ENCODE measurements at regions not wholly inside any gene's neighbourhood (a gene's known extent, or its start where the extent isn't known, plus 50 kb on each side); places are given as distances from the start of the nearest gene placed in this dataset.

DNA sequence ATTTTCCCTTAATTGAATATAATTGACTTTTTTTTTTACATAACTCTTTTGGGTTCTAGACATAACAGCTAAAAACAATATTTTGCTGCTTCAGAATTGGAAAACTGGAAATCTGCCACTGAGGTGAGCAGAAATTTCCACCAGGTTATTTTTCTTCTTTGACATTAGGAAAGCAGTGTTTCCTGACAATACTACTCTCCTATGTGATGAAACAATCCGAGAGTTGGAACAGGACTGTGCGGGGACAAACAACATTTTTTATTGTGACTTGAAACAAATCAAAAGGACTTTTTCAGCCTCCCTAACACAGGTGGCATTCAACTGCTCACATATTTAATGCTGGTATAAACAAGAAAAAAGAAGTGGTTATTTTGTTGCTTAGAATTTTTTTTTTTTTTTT lies 237.2 kb downstream of the RNF152 start:
- TF ChIP-seq RAD21 (IDR thresholded peaks at IDR 0.05; ENCODE audit: low read length) (no peak), CTCF (IDR thresholded peaks at IDR 0.05) (no peak), EP300 (IDR thresholded peaks at IDR 0.05; ENCODE audit: borderline replicate concordance in 1 of 2, low read depth in 1 of 2, low read length in 1 of 2) (no peak), EZH2phosphoT487 (IDR thresholded peaks at IDR 0.05; ENCODE audit: borderline replicate concordance, low read depth) (no peak), REST (IDR thresholded peaks at IDR 0.05; ENCODE audit: low read depth, low read length) (no peak), MXI1 (IDR thresholded peaks at IDR 0.05; ENCODE audit: low read depth, low read length) (no peak)
- TF ChIP-seq, protein P1, sequence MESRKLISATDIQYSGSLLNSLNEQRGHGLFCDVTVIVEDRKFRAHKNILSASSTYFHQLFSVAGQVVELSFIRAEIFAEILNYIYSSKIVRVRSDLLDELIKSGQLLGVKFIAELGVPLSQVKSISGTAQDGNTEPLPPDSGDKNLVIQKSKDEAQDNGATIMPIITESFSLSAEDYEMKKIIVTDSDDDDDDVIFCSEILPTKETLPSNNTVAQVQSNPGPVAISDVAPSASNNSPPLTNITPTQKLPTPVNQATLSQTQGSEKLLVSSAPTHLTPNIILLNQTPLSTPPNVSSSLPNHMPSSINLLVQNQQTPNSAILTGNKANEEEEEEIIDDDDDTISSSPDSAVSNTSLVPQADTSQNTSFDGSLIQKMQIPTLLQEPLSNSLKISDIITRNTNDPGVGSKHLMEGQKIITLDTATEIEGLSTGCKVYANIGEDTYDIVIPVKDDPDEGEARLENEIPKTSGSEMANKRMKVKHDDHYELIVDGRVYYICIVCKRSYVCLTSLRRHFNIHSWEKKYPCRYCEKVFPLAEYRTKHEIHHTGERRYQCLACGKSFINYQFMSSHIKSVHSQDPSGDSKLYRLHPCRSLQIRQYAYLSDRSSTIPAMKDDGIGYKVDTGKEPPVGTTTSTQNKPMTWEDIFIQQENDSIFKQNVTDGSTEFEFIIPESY (IDR thresholded peaks at IDR 0.05; ENCODE audit: borderline replicate concordance, low read depth), result no peak

Measured in SK-N-SH (cell line).